GM21367 (cell line): ENCODE measurements at regions not wholly inside any gene's neighbourhood (a gene's known extent, or its start where the extent isn't known, plus 50 kb on each side); places are given as distances from the start of the nearest gene placed in this dataset.

Experiments used
- ATAC-seq: cut with Tn5 transposase; IDR thresholded peaks from one replicate; pipeline ENCODE4 v1.9.1; 2021; ENCODE audit not compliant: unreplicated experiment

GRCh38 chr14:100381395-100382105 is 58.4 kb downstream of the SLC25A47 start:
- no peak for ATAC-seq

- ATAC-seq, result no peak
Measured at GRCh38 chr14:100382106-100382455, 58.9 kb downstream of the SLC25A47 start.

DNA sequence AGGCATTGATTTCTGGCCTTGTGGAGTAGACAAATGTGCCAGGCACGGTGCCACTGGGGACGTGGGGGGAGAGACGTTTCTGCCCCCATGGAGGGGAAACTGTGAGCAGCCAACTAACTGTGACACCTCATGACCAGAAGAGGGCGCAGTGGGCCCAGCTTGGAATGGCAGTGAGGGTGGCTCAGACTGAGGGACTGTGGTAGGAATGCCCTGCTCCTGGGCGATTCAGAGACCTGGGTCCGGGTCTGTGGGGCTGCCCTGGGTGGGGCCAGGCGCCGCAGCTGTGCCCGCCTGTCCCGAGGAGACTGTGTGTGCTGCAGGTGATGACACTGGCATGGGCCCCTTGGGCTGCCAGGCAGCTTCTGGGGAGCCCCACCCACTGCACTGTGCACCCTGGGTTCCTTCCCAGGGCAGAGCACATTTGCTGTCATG is 60.6 kb downstream of the SLC25A47 start:
- ATAC-seq, result peak; percentile 68

DNA sequence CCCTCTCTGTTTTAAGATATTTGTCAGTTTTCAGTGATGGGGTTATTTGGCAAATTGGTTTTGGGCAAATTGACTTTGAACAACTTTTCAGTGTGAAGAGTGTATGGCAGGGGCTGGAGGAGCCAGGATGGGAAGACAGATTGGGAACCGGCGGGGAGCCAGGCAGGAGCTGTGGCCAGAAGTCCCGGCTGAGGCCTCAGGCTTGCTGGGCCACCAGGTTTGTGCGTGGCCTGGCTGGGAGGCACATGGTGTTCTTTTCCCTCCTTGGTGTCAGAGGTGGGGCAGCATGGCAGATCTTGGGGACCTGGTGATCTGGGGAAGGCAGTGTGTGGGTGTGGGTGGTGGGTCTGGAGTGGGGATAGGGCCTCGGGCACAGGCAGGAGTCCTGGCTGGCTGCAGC is 61.1 kb downstream of the SLC25A47 start:
- ATAC-seq, result no peak

GRCh38 chr14:100384819-100385813 is 62.0 kb downstream of the SLC25A47 start:
- no peak for ATAC-seq

- no peak for ATAC-seq
Measured at GRCh38 chr14:100386121-100386520, 63.0 kb downstream of the SLC25A47 start.

DNA sequence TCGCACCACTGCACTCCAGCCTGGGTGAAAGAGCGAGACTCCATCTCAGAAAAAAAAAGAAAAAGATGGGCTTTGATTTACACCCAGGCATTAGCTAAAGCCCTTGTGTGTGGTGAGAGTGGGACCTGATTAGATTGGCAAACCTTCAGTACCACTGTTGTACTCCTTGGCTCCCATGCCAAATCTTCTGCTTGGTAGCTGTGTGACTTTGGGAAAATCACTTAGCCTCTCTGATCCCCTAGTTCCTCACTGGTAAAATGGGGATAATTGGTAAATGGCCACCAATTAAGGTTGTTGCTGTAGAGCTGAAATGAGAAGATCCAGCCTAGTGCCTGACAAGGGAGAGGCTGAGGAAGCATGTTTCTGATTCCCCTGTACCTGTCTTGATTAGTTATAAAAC is 63.7 kb downstream of the SLC25A47 start:
- ATAC-seq, result no peak

GRCh38 chr14:100387450-100387849 is 64.3 kb downstream of the SLC25A47 start:
- no peak for ATAC-seq

DNA sequence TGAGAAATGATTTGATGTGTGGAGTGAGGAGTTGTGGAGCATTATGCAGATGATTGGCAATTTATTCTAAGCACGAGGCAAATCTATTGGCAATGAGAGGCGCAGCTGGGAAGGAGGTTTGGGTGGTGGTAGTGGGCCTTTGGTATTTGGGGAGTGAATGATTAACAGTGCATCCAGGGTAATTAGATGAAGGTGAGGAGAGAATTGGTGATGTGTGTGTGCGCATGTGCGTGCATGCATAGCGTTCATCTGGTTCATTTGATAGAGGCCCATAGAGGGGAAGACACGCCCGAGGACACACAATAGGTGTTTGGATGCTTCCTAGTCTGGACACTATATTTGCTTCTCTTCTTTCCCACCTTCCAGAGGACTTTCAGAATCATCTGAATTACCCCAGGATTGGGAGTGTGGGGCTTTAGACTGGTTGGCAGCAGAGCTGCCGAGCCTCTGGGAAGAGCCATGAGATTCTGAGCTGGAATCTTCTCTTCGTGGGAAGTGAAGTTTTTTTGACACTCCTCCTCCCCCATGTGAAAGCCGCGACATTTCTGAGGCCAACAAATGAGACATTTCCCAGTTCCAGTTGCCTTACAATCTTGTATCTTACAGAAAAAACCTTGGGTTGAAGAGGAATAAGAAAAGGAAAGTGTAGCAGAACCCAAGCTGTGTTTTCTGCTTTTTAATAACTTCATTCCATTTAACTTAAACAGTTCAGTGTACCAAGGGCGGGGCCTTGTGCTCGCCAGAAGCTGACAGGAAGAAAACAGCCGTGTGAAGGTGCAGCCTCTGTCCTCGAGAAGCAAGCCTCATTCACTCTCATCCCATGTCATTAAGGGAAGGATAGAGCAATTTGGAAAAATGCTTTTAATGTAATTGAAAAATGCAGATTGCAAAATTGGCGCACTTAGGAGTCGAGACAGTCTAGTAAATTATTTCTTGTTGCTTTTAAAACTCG is 65.2 kb downstream of the SLC25A47 start:
- ATAC-seq, result no peak

DNA sequence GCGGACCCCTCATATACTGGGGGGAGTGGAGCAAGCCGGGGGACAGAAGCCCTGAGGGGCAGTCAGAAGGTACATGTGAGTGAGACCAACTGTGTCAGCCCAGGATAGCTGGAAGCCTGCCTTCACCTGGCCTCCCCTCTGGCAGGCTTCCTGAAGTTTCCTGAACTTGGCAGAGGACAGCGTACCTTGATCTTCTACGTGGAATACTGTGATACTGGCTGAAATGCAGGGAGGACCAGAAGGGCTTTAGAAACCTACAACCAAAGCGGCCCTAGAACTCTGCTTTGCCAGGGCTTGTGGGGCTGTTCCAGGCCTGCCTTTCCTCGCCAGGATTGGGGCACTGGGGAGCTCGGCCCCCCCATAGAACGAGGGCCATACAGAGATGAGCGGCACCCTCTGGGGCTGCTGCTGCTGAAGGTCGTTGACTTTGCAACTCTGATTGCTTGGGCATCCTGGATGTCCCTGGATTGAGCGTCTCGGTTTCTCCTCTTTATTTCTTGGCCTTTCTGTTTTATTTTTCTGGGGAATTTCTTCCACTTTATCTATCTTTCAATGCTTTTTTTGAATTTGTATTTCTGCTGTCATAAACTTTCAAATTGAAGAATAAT is 66.5 kb downstream of the SLC25A47 start:
- no peak for ATAC-seq

DNA sequence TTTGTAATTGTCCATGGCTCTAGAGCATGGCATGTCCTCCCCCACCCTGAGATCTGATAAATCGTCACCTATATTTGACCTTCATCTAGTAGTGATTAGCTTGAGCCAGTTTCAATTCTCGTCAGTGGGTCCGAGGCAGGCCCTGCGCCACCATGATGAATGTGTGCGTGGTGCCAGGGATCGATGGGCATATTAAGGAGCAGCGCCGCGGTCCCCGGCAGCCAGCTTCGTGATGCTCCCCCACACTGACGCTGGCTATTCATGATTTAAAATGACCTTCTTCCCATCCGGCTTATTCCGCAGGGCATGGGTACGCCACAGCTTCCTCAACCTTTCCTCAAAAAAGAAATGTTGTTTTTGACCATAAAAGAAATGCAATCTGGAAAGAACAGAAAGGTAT is 68.0 kb downstream of the SLC25A47 start:
- ATAC-seq, result no peak

DNA sequence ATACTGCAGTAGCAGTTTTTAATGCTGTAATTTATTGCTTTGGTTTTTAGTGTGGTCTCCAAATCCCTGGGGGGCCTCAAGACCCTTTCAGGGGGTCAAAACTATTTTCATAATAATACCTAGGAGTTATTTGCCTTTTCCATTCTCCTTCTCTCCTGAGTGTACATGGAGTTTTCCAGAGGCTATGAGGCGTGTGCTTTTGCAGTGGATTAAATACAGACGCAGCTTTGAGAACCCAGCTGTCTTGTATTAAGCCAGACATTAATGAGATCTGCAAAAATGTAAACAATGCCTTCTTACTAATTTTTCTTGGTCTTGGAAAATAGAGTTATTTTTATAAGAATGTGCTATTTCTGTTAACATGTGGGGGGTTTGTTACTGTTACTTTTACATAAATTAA is 68.6 kb downstream of the SLC25A47 start:
- no peak for ATAC-seq

- ATAC-seq, result no peak
Measured at GRCh38 chr14:100392356-100392755, 69.2 kb downstream of the SLC25A47 start.

DNA sequence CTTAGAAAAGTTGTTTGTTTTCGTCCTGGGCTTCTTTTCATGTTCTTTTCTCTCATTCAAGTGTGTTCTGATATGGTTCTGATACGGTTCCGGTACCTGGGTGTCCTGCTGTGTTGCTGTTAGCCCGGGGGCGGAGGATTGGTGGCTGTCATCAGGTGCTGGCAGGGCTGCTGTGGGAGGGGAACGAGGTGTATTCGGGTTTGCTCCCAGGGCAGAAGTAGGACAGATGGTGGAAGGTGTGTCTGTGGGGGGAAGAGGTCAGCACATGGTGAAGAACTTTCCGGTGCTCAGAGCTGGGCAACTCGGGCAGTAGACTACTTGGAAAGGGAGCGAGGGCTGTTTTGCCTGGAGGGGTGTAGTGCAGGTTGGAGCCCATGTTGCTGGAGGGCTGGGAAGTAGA is 70.2 kb downstream of the SLC25A47 start:
- no peak for ATAC-seq

GRCh38 chr14:100393906-100394732 is 71.0 kb downstream of the SLC25A47 start:
- no peak for ATAC-seq

- ATAC-seq, result no peak
Measured at GRCh38 chr14:100394886-100395672, 71.9 kb downstream of the SLC25A47 start.

DNA sequence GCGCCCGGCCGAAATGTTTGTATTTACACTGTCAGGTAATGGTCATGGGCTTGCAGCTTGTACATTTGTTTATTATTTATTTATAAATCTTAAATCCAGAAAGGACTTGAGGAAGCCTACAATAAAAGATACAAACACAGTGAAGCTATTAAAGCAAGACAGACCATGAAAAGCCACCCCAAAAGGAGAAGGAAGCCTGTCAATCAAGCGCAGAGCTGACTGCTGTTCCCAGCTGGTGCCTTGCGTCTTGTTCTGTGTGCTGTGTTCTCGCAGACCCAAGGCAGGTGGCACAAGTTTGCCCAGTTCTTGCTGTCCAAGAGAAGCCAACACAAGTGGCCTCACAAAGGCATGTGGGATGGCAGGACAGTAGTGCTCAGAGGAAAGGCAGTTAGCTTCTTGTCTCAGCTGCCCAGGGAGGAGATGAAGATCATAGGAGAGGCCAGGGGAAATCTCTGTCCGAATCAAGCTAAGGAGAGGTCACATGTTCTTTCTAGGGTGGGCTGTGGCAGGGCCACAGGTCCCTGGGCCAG is 73.2 kb downstream of the SLC25A47 start:
- no peak for ATAC-seq

- no peak for ATAC-seq
Measured at GRCh38 chr14:100397005-100397404, 73.9 kb downstream of the SLC25A47 start.

DNA sequence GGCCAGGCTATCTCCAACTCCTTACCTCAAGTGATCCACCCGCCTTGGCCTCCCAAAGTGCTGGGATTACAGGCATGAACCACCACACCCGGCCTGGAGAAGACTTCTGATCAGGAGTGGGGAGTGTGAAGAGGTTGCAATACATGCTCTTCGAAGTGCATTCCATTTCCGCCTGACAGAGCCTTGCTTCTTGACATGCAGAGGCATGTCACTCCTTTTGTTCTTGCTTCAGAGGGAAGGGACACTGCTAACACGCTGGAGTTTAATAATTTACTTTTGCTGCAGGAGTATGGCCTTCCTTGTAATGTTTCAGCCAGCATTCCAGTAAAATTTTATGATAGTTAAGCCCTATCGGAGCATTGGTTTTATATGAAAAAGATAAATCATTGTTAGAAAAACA is 74.9 kb downstream of the SLC25A47 start:
- ATAC-seq, result no peak
